HepG2 (cell line): ENCODE measurements at regions not wholly inside any gene's neighbourhood (a gene's known extent, or its start where the extent isn't known, plus 50 kb on each side); places are given as distances from the start of the nearest gene placed in this dataset.
A peak's percentile ranks its signal among the peaks of the same experiment; 100 is the strongest.

Experiments
- ARNTL ChIP-seq: sonication (generic); formaldehyde crosslinking; IDR thresholded peaks from 2 replicates; pipeline ENCODE4 v1.4.0; 2020; ENCODE audit warnings: mild to moderate bottlenecking, missing genetic modification reagents
- BCL6 ChIP-seq: IDR thresholded peaks from 2 replicates; pipeline ENCODE4 v1.6.1; 2016; ENCODE audit warnings: missing genetic modification reagents, missing compliant biosample characterization
- GFI1 ChIP-seq: sonication (generic); formaldehyde crosslinking; IDR thresholded peaks from 2 replicates; pipeline ENCODE4 v1.5.0; 2020; ENCODE audit warnings: missing genetic modification reagents, mild to moderate bottlenecking, borderline replicate concordance
- KDM1A ChIP-seq: IDR thresholded peaks from 2 replicates; pipeline ENCODE4 v1.6.1; 2016; ENCODE audit warnings: missing compliant biosample characterization
- KMT2B ChIP-seq: IDR thresholded peaks from 2 replicates; pipeline ENCODE4 v1.6.1; 2016; ENCODE audit warnings: missing genetic modification reagents, missing compliant biosample characterization
- MEIS1 ChIP-seq: sonication (generic); formaldehyde crosslinking; IDR thresholded peaks from 2 replicates; pipeline ENCODE4 v1.9.0; 2021; ENCODE audit warnings: mild to moderate bottlenecking, missing genetic modification reagents, moderate library complexity, borderline replicate concordance
- MZF1 ChIP-seq: sonication (generic); formaldehyde crosslinking; IDR thresholded peaks from 2 replicates; pipeline ENCODE4 v1.8.1; 2023; ENCODE audit warnings: mild to moderate bottlenecking, missing genetic modification reagents, borderline replicate concordance
- NR2C2 ChIP-seq: sonication (generic); formaldehyde crosslinking; IDR thresholded peaks from 2 replicates; pipeline ENCODE4 v1.4.0; 2020; ENCODE audit warnings: missing genetic modification reagents, mild to moderate bottlenecking, moderate library complexity, borderline replicate concordance
- PRMT3 ChIP-seq: sonication (generic); formaldehyde crosslinking; IDR thresholded peaks from 2 replicates; pipeline ENCODE4 v1.8.1; 2022; ENCODE audit warnings: low read depth, mild to moderate bottlenecking, moderate library complexity, missing genetic modification reagents, borderline replicate concordance
- RELA ChIP-seq: sonication (generic); formaldehyde crosslinking; IDR thresholded peaks from 2 replicates; pipeline ENCODE4 v1.4.0; 2020; ENCODE audit warnings: missing genetic modification reagents
- SNAPC2 ChIP-seq: sonication (generic); formaldehyde crosslinking; IDR thresholded peaks from 2 replicates; pipeline ENCODE4 v1.8.1; 2022; ENCODE audit warnings: mild to moderate bottlenecking, missing genetic modification reagents
- TCF12 ChIP-seq, 2 experiments: fragments of 450-650 bp in 1 of 2; sonication (generic) in 1 of 2; formaldehyde crosslinking in 1 of 2; IDR thresholded peaks; 2 replicates each; pipeline versions ENCODE4 v1.6.1 to v1.8.0; 2017 to 2022; ENCODE audit warnings: antibody characterized with exemption in 1 of 2, mild to moderate bottlenecking in 1 of 2, missing genetic modification reagents in 1 of 2, moderate library complexity in 1 of 2
- ZBTB7A ChIP-seq: sonication (generic); formaldehyde crosslinking; IDR thresholded peaks from 2 replicates; pipeline ENCODE4 v1.8.0; 2022; ENCODE audit warnings: mild to moderate bottlenecking, missing genetic modification reagents
- ZC3H13 ChIP-seq: sonication (generic); formaldehyde crosslinking; IDR thresholded peaks from 2 replicates; pipeline ENCODE4 v1.8.1; 2023; ENCODE audit warnings: mild to moderate bottlenecking, missing genetic modification reagents, moderate library complexity
- ZNF468 ChIP-seq: sonication (generic); formaldehyde crosslinking; IDR thresholded peaks from 2 replicates; pipeline ENCODE4 v1.8.0; 2022; ENCODE audit warnings: mild to moderate bottlenecking, moderate library complexity, missing genetic modification reagents
- ZSCAN12 ChIP-seq: sonication (generic); formaldehyde crosslinking; IDR thresholded peaks from 2 replicates; pipeline ENCODE4 v1.9.0; 2021; ENCODE audit warnings: mild to moderate bottlenecking, missing genetic modification reagents
- TF ChIP-seq, protein P1 (sequence below): sonication (generic); formaldehyde crosslinking; IDR thresholded peaks from 2 replicates; pipeline ENCODE4 v1.5.0; 2020; ENCODE audit warnings: mild to moderate bottlenecking, missing genetic modification reagents
- TF ChIP-seq, protein P2 (sequence below): sonication (generic); formaldehyde crosslinking; IDR thresholded peaks from 2 replicates; pipeline ENCODE4 v1.9.0; 2021; ENCODE audit warnings: missing genetic modification reagents, mild to moderate bottlenecking, borderline replicate concordance
- TF ChIP-seq, protein P3 (sequence below): IDR thresholded peaks from 2 replicates; pipeline ENCODE4 v1.6.1; 2016
- TF ChIP-seq, protein P4 (sequence below): sonication (generic); formaldehyde crosslinking; conservative IDR thresholded peaks from 2 replicates; pipeline ENCODE4 v1.4.0; 2020; ENCODE audit warnings: mild to moderate bottlenecking, missing genetic modification reagents, moderate library complexity

DNA sequence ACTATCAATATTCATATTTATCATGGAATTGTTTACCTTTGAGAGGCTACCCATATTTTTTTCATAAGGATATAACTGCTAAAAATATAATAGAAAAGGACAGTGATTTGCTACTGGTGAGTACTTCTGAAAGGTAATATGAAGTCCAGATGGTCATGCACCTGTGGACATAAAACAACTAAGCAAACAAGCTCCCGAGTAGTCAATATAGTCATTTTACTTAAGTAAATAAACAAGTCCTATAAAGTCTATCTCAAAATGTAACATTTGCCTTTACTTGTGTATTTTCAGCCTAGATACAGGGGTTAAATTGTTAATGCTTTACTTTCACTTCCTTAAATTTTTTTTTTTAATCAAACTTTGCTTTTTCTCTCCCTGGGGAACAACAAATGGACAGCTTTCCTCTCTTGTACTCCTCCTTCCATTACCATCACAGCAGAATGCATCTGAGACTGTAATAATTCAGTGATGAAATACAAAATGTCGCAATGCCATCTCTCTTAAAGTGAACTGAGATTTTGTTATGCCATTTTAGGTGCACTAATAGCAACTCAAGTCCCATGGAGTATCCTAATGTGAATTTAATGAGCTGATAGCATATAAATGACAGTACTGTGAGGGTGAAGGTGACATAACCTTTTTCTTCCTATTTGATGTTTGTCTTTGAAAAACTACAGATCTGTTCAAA, 1325.4 kb upstream of the ZEB2 start (continued):
- TF ChIP-seq SNAPC2 (0 out of 2 replicates have a peak, but pooled peaks have one; percentile 32), KMT2B (CRISPR knock-in tag) (no peak), BCL6 (no peak), ARNTL (no peak), NR2C2 (CRISPR knock-in tag) (no peak), KDM1A (0 out of 2 replicates have a peak, but pooled peaks have one; percentile 50), MZF1 (CRISPR knock-in tag) (no peak), MEIS1 (CRISPR knock-in tag) (no peak), ZBTB7A (CRISPR knock-in tag) (no peak), PRMT3 (CRISPR knock-in tag) (no peak), RELA (no peak), ZNF468 (CRISPR knock-in tag) (no peak), TCF12 (IDR thresholded peaks at IDR 0.05) (no peak), TCF12 (CRISPR knock-in tag; IDR thresholded peaks at IDR 0.05) (0 out of 2 replicates have a peak, but pooled peaks have one; percentile 18), GFI1 (CRISPR knock-in tag) (peak; percentile 75), ZC3H13 (CRISPR knock-in tag) (no peak), ZSCAN12 (CRISPR knock-in tag) (no peak)
- TF ChIP-seq, protein P1, sequence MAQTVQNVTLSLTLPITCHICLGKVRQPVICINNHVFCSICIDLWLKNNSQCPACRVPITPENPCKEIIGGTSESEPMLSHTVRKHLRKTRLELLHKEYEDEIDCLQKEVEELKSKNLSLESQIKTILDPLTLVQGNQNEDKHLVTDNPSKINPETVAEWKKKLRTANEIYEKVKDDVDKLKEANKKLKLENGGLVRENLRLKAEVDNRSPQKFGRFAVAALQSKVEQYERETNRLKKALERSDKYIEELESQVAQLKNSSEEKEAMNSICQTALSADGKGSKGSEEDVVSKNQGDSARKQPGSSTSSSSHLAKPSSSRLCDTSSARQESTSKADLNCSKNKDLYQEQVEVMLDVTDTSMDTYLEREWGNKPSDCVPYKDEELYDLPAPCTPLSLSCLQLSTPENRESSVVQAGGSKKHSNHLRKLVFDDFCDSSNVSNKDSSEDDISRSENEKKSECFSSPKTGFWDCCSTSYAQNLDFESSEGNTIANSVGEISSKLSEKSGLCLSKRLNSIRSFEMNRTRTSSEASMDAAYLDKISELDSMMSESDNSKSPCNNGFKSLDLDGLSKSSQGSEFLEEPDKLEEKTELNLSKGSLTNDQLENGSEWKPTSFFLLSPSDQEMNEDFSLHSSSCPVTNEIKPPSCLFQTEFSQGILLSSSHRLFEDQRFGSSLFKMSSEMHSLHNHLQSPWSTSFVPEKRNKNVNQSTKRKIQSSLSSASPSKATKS (CRISPR knock-in tag): no peak
- TF ChIP-seq, protein P2, sequence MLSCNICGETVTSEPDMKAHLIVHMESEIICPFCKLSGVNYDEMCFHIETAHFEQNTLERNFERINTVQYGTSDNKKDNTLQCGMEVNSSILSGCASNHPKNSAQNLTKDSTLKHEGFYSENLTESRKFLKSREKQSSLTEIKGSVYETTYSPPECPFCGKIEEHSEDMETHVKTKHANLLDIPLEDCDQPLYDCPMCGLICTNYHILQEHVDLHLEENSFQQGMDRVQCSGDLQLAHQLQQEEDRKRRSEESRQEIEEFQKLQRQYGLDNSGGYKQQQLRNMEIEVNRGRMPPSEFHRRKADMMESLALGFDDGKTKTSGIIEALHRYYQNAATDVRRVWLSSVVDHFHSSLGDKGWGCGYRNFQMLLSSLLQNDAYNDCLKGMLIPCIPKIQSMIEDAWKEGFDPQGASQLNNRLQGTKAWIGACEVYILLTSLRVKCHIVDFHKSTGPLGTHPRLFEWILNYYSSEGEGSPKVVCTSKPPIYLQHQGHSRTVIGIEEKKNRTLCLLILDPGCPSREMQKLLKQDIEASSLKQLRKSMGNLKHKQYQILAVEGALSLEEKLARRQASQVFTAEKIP: no peak
- TF ChIP-seq, protein P3, sequence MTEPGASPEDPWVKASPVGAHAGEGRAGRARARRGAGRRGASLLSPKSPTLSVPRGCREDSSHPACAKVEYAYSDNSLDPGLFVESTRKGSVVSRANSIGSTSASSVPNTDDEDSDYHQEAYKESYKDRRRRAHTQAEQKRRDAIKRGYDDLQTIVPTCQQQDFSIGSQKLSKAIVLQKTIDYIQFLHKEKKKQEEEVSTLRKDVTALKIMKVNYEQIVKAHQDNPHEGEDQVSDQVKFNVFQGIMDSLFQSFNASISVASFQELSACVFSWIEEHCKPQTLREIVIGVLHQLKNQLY (CRISPR knock-in tag): no peak
- TF ChIP-seq, protein P4, sequence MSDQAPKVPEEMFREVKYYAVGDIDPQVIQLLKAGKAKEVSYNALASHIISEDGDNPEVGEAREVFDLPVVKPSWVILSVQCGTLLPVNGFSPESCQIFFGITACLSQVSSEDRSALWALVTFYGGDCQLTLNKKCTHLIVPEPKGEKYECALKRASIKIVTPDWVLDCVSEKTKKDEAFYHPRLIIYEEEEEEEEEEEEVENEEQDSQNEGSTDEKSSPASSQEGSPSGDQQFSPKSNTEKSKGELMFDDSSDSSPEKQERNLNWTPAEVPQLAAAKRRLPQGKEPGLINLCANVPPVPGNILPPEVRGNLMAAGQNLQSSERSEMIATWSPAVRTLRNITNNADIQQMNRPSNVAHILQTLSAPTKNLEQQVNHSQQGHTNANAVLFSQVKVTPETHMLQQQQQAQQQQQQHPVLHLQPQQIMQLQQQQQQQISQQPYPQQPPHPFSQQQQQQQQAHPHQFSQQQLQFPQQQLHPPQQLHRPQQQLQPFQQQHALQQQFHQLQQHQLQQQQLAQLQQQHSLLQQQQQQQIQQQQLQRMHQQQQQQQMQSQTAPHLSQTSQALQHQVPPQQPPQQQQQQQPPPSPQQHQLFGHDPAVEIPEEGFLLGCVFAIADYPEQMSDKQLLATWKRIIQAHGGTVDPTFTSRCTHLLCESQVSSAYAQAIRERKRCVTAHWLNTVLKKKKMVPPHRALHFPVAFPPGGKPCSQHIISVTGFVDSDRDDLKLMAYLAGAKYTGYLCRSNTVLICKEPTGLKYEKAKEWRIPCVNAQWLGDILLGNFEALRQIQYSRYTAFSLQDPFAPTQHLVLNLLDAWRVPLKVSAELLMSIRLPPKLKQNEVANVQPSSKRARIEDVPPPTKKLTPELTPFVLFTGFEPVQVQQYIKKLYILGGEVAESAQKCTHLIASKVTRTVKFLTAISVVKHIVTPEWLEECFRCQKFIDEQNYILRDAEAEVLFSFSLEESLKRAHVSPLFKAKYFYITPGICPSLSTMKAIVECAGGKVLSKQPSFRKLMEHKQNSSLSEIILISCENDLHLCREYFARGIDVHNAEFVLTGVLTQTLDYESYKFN (CRISPR knock-in tag): peak; percentile 15; the same call in 1 of the 2 replicates
